Activated CD8-positive, alpha-beta memory T cell treated with anti-CD3 and anti-CD28 coated beads, Interleukin-2, amount 50 U/mL, for 24 hours (primary cell): ENCODE measurements at regions not wholly inside any gene's neighbourhood (a gene's known extent, or its start where the extent isn't known, plus 50 kb on each side); places are given as distances from the start of the nearest gene placed in this dataset.
"Not testable (repeated sequence)": the region's sequence is repeated elsewhere in the genome, so short reads cannot be mapped to it uniquely, and the experiment has no call there.

Experiments used
- DNase-seq: peaks from one replicate; pipeline ENCODE4 v3.0.0-alpha.2; 2020; ENCODE audit errors: extremely low read depth

GRCh38 chr18:14342170-14342569 lies 201.2 kb downstream of the POTEC start:
- DNase-seq = not testable (repeated sequence)

DNA sequence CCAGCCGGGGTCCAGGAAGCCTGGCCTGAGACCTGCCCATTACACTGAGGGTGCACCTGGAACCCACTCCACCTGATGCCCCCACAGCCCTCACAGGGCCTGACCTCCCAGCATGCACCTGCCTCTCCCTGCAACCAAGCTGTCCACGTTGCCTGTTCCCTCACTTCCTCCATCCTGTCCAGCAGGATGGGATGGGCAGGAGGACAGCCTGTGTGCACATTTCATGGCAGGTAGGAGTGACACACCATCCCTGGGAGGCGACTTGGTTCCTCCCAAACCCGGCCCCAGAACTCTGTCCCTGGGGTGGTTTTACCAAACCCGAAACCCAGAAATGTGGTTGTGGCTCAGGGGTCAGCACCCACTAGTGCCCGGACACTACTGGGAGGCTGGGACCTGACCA lies 203.8 kb upstream of the ZNF519 start:
- not testable (repeated sequence) for DNase-seq

- not testable (repeated sequence) for DNase-seq
Measured at GRCh38 chr18:14321217-14321616, 189.0 kb upstream of the ZNF519 start.

DNA sequence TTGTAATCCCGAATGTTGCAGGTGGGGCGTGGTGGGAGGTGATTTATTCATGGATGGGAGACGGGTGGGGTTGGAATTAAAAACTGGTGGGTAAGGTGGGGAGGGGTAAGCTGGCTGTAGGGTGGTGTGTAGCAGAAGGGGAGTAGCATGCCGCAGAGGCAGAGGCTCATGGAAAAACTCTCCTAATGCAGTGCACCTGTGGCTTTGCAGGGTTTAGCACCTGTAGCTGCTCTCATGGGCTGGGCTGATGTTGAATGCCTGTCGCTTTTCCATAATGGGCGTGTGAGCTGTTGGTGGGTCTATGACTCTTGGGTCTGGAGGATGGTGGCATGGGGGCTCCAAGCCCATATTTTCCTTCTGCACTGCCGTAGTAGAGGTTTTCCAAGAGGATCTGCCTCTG lies 169.0 kb upstream of the ZNF519 start:
- not testable (repeated sequence) for DNase-seq

DNA sequence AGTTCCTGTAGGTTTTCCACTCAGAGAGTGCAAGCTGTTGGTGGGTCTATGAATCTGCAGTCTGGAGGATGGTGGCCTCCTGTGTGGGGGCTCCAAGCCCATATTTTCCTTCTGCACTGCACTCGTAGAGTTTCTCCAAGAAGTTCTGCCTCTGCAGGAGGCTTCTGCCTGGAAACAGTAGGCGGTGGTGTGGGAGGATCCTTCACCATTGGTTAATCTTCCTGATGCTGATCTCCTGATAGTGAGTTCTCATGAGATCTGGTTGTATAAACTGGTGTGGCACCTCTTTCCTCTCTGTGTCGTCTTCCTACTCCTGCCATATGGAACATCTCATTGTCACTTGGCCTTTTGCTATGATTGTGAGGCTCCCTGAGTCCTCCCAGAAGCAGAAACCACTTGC lies 162.8 kb upstream of the ZNF519 start:
- DNase-seq = not testable (repeated sequence)

DNA sequence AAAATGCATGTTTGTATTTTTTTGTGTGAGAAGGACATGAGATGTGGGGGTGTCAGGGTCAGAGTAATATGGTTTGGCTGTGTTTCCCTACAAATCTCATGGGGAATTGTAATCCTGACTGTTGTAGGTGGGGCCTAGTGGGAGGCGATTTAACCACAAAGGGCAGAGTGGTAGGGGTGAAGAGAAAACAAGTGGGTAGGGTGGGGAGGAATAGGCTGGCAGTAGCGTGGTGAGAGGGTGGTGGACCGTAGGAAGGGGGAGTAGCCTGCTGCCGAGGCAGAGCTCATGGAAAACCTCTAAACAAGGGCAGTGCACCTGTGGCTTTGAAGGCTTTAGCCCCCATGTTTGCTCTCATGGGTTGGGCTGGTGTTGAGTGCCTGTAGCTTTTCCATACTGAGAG lies 152.8 kb upstream of the ZNF519 start:
- DNase-seq = no peak

- not testable (repeated sequence) for DNase-seq
Measured at GRCh38 chr18:14275391-14275790, 143.2 kb upstream of the ZNF519 start.

DNA sequence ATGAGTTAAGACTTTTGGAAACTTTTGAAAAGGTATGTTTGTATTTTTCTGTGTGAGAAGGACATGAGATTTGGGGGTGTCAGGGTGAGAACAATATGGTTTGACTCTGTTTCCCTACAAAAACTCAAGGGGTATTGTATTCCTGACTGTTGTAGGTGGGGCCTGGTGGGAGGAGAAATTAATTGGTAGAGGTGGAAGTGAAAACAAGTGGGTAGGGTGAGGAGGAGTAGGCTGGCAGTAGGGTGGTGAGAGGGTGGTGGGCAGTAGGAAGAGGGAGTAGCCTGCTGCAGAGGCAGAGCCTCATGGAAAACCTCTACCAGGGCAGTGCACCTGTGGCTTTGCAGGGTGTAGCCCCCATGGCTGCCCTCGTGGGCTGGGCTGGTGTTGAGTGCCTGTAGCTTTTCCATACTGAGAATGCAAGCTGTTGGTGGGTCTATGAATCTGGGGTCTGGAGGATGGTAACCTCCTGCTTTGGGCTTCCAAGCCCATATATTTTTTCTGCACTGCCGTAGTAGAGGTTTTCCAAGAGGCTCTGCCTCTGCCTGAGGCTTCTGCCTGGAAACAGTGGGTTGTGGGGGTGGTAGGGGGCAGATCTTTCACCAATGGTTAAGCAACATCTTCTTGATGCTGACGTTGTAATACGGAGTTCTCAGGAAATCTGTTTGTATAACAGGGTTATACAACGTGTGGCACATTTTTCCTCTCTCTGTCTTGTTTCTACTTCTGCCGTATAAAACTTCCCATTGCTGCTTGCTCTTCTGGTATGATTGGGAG lies 133.6 kb upstream of the ZNF519 start:
- DNase-seq = not testable (repeated sequence)

DNA sequence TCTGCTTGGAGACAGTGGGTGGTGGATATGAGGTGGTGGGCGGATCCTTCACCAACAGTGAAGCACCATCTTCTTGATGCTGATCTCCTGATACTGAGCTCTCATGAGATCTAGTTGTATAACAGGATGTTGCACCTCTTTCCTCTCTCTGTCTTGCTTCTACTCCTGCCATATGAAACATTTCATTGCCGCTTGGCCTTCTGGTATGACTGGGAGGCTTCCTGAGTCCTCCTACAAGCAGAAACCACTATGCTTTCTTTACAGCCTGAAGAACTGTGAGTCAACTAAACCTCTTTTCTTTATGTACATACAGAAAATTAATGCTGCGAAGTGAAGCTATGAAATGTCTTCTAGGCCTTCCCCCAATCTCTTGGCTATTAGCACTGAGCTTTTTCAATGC lies 130.6 kb upstream of the ZNF519 start:
- DNase-seq = not testable (repeated sequence)

GRCh38 chr18:14250084-14250677 lies 117.9 kb upstream of the ZNF519 start:
- DNase-seq = not testable (repeated sequence)

- not testable (repeated sequence) for DNase-seq
Measured at GRCh38 chr18:14239224-14239623, 107.0 kb upstream of the ZNF519 start.

DNA sequence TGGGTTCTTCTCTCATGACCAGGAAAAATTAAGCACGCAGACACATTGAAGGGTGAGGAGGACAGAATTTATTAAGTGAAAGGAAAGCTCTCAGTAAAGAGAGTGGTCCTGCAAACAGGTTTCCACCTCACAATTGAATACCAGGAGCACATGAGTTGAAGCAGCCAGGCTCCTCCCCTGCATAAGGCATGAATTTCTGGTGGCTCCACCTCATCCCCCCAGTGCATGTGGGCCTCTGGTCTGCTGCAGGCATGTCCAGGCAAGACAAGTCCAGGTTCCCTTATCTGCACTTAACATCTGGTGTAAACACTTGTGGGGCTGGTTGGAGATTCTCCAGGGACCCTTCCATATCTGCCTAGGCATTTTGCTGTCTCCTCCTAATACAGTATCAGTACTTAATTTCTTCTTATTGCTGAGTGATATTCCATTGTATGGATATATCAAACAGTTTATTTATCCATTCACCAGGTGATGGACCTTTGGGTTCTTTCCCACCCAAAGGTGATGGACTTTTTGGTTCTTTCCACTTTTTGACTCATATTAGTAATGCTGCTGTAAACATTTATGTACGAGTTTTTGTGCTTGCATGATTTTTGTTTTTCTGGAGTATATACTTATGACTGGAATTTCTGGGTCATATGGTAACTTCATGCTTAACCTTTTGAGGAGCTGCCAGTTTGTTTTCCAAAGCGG lies 104.3 kb upstream of the ZNF519 start:
- not testable (repeated sequence) for DNase-seq

DNA sequence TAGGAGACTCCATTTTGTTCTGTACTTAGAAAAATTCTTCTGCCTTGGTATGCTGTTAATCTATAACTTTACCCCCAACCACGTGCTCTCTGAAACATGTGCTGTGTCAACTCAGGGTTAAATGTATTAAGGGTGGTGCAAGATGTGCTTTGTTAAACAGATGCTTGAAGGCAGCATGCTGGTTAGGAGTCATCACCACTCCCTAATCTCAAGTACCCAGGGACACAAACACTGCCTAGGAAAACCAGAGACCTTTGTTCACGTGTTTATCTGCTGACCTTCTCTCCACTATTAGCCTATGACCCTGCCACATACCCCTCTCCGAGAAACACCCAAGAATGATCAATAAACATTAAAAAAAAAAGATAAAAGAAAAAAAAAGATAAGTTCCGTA lies 93.0 kb upstream of the ZNF519 start:
- DNase-seq = not testable (repeated sequence)

- DNase-seq = not testable (repeated sequence)
Measured at GRCh38 chr18:14224551-14225285, 92.5 kb upstream of the ZNF519 start.

- not testable (repeated sequence) for DNase-seq
Measured at GRCh38 chr18:14223919-14224318, 91.7 kb upstream of the ZNF519 start.

DNA sequence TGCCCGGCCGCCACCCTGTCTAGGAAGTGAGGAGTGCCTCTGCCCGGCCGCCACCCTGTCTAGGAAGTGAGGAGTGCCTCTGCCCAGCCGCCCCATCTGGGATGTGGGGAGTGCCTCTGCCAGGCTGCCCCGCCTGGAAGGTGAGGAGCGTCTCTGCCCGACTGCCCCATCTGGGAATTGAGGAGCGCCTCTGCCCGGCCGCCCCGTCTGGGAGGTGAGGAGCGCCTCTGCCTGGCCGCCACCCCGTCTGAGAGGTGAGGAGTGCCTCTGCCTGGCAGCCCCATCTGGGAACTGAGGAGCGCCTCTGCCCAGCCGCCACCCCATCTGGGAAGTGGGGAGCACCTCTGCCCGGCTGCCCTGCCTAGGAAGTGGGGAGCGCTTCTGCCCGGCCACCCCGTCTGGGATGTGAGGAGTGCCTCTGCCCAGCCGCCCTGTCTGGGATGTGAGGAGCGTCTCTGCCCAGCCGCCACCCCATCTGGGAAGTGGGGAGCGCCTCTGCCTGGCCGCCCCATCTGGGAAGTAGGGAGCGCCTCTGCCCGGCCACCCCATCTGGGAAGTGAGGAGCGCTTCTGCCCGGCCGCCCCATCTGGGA lies 91.1 kb upstream of the ZNF519 start:
- DNase-seq = not testable (repeated sequence)

DNA sequence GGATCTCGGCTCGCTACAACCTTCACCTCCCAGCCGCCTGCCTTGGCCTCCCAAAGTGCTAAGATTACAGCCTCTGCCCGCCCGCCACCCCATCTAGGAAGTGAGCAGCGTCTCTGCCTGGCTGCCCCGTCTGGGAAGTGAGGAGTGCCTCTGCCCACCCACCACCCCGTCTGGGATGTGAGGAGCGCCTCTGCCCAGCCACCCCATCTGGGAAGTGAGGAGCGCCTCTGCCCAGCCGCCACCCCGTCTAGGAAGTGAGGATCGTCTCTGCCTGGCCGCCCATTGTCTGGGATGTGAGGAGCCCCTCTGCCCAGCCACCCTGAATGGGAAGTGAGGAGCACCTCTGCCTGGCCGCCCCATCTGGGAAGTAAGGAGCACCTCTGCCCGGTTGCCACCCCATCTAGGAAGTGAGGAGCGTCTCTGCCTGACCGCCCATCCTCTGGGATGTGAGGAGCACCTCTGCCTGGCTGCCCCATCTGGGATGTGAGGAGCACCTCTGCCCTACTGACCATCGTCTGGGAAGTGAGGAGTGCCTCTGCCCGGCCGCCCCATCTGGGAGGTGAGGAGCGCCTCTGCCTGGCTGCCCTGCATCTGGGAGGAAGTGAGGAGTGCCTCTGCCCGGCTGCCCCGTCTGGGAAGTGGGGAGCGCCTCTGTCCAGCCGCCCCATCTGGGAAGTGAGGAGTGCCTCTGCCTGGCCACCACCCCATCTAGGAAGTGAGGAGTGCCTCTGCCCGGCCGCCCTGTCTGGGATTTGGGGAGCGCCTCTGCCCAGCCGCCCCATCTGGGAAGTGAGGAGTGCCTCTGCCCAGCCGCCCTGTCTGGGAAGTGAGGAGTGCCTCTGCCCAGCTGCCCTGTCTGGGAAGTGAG lies 90.4 kb upstream of the ZNF519 start:
- not testable (repeated sequence) for DNase-seq

- no peak for DNase-seq
Measured at GRCh38 chr18:14221689-14222088, 89.5 kb upstream of the ZNF519 start.

DNA sequence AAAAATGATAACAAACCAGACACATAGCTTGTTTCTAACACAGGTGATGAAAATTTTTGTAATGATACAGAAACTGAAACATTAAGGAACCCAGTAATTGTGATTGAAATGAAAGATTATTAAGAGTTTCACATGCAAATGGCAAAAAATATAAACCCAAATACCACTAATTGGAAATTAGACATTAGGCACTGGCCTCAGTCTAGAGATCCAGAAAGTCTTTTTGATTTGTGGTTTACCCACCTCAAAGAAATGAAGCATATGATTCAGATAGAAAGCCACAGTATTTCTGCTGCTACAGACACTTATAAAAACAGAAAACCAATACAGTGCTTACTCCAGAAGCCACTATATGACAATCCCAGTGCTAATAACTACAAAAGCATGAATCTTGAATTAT lies 83.7 kb upstream of the ZNF519 start:
- DNase-seq = not testable (repeated sequence)

DNA sequence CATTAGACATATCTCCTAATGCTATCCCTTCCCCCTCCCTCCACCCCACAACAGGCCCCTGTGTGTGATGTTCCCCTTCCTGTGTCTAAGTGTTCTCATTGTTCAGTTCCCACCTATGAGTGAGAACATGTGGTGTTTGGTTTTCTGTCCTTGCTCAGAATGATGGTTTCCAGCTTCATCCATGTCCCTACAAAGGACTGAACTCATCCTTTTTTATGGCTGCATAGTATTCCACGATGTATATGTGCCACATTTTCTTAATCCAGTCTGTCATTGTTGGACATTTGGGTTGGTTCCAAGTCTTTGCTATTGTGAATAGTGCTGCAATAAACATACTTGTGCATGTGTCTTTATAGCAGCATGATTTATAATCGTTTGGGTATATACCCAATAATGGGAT lies 71.2 kb upstream of the ZNF519 start:
- DNase-seq = not testable (repeated sequence)
